Esophagus muscularis mucosa (tissue), 4 donors: ENCODE measurements at regions not wholly inside any gene's neighbourhood (a gene's known extent, or its start where the extent isn't known, plus 50 kb on each side); places are given as distances from the start of the nearest gene placed in this dataset.

Source experiments
- DNase-seq: peaks from one replicate; pipeline ENCODE4 v3.0.0-alpha.2; 2017; ENCODE audit errors: extremely low spot score
- H3K27ac ChIP-seq, 4 donors: fragments of 200-600 bp; sonication (generic); replicated peaks in 1 of 4; 1 replicate in 3 of 4; 2 replicates in 1 of 4; pipeline ENCODE4 v1.5.1; 2016 to 2019; ENCODE audit warnings: mild to moderate bottlenecking in 1 of 4
- H3K27me3 ChIP-seq, 4 donors: fragments of 200-600 bp; sonication (generic); one replicate each; pipeline versions ENCODE4 v1.5.1 to v1.6.0; 2016 to 2019
- H3K36me3 ChIP-seq, 4 donors: fragments of 200-600 bp; sonication (generic); one replicate each; pipeline ENCODE4 v1.5.1; 2016 to 2019
- H3K4me1 ChIP-seq, 4 donors: fragments of 200-600 bp; sonication (generic); one replicate each; pipeline ENCODE4 v1.5.1; 2016 to 2019
- H3K4me3 ChIP-seq, 4 donors: fragments of 200-600 bp; sonication (generic); 1 replicate in 2 of 4; 2 replicates in 2 of 4; pipeline ENCODE4 v1.5.1; 2016 to 2019; ENCODE audit warnings: mild to moderate bottlenecking in 4 of 4, moderate library complexity in 1 of 4
- H3K9me3 ChIP-seq, 4 donors: fragments of 200-600 bp; sonication (generic); 1 replicate in 3 of 4; 2 replicates in 1 of 4; pipeline ENCODE4 v1.5.1; 2016 to 2019
- EP300 ChIP-seq: sonication (generic); formaldehyde crosslinking; IDR thresholded peaks from one replicate; pipeline ENCODE4 v1.6.1; 2017; ENCODE audit warnings: antibody characterized with exemption
- POLR2A ChIP-seq: fragments of 450-650 bp; IDR thresholded peaks from one replicate; pipeline ENCODE4 v1.6.1; 2017; ENCODE audit warnings: antibody characterized with exemption, moderate library complexity, mild to moderate bottlenecking, low read depth
- POLR2AphosphoS5 ChIP-seq, 2 donors: sonication (generic); formaldehyde crosslinking; IDR thresholded peaks; one replicate each; pipeline ENCODE4 v1.6.1; 2017; ENCODE audit warnings: antibody characterized with exemption in 2 of 2
- WGBS: methylation state at CpG from one replicate; pipeline ENCODE4 v1.1.5; 2018; 5-methylcytosine and 5-hydroxymethylcytosine counted together
- intact Hi-C: fragments of 100-400 bp; cut with DNase I; formaldehyde crosslinking; loops from one replicate; pipeline ENCODE4 v1.15.1; 2023
- TF ChIP-seq, protein P1 (sequence below), 3 experiments: fragments of 200-600 bp in 2 of 3; fragments of 450-650 bp in 1 of 3; sonication (generic) in 2 of 3; IDR thresholded peaks; one replicate each; pipeline ENCODE4 v1.5.1; 2017 to 2019; ENCODE audit warnings: antibody characterized with exemption in 3 of 3, mild to moderate bottlenecking in 2 of 3, moderate library complexity in 1 of 3

DNA sequence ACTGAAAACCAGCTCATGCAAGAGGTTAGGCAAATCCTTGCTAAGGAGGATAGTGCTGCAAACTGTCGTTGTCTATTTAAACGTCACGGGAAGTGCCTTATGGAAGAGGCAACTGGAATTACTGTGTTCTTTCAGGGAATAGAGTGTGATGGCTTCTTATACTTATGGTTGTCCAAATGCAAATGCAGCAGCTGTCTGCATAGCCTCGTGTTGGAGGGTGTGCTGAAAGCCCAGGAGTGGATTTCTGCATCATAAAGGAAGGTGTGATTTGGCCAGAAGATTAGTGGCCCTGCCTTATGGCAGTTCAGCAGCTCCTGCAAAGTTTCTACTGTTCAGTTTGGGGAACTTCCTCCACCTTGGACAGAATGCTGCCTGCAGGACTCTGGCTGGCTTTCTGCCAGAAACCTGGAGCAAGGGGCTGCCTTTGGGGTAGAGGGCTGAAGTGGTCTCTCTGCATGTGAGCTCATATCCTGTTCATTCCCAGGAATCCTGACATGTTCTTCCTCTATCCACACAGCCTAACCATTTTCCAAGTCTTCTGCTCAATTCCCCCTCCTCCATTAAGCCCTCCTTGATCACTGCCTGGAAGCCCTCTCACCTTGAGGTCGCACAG lies 321.2 kb upstream of the CXCR4 start:
- intact Hi-C loops = no loop called here
- no peak overlapping the region for H3K4me3 ChIP-seq
- no peaks in the 10 kb centered on the region for H3K9me3 ChIP-seq
- 56% methylated on average over 5 of the region's 5 CpGs for WGBS
- H3K36me3 ChIP-seq = no peaks in the 10 kb centered on the region
- H3K4me1 ChIP-seq = no peaks in the 10 kb centered on the region
- no peak overlapping the region for H3K27ac ChIP-seq
- DNase-seq = no peak
- no peaks in the 10 kb centered on the region for H3K27me3 ChIP-seq
- TF ChIP-seq, protein P1, sequence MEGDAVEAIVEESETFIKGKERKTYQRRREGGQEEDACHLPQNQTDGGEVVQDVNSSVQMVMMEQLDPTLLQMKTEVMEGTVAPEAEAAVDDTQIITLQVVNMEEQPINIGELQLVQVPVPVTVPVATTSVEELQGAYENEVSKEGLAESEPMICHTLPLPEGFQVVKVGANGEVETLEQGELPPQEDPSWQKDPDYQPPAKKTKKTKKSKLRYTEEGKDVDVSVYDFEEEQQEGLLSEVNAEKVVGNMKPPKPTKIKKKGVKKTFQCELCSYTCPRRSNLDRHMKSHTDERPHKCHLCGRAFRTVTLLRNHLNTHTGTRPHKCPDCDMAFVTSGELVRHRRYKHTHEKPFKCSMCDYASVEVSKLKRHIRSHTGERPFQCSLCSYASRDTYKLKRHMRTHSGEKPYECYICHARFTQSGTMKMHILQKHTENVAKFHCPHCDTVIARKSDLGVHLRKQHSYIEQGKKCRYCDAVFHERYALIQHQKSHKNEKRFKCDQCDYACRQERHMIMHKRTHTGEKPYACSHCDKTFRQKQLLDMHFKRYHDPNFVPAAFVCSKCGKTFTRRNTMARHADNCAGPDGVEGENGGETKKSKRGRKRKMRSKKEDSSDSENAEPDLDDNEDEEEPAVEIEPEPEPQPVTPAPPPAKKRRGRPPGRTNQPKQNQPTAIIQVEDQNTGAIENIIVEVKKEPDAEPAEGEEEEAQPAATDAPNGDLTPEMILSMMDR (IDR thresholded peaks at IDR 0.05) = no peak
- TF ChIP-seq POLR2AphosphoS5 (IDR thresholded peaks at IDR 0.05) (no peak), EP300 (no peak), POLR2A (no peak)

DNA sequence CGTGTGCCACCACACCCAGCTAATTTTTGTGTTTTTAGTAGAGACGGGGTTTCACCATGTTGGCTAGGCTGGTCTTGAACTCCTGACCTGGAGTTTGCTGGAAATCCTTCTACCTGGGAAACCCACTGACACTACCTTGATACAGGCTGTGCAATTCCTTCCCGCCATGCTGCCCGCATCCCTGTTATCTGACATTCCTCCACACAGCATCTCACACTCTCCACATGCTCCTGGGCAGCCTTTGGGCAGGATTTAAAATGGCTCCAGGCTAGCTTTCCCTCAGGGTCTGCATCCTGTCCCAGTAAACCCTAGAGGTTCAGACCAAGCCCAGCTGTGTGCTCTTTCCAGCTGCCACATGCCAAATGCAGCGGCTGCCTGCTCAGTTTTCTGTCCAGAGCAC lies 319.5 kb upstream of the CXCR4 start:
- DNase-seq = peak; percentile 80
- no peaks in the 10 kb centered on the region for H3K27me3 ChIP-seq
- H3K27ac ChIP-seq = no peak overlapping the region
- H3K9me3 ChIP-seq = no peaks in the 10 kb centered on the region
- WGBS = 97% methylated on average over 5 of the region's 5 CpGs
- no peak overlapping the region for H3K4me3 ChIP-seq
- no peak for TF ChIP-seq POLR2A
- TF ChIP-seq, protein P1 (IDR thresholded peaks at IDR 0.05) = no peak
- TF ChIP-seq POLR2AphosphoS5 (IDR thresholded peaks at IDR 0.05) = no peak
- TF ChIP-seq EP300 = no peak
- no peaks in the 10 kb centered on the region for H3K4me1 ChIP-seq
- intact Hi-C loops = no loop called here
- H3K36me3 ChIP-seq = no peaks in the 10 kb centered on the region

DNA sequence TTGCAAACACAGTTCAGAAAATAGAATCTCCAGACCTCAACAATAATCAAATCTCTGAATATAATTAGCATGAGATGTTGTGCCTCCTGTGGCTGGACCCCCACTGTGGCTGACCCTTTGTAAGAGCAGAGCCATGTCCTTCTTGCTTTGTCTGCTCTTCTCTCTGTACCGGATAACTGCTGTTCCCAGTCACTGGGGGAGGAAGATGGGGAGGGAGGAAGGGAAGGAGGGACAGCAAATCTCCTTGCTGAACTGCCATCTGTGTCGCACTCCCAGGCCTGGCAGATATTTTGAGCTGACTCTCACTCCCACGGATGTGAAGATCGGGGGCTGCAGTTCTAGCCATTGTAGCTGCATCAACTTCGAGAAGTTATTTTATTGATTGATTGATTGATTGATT lies 319.0 kb upstream of the CXCR4 start:
- intact Hi-C loops = no loop called here
- Histone ChIP-seq H3K27me3 (no peaks in the 10 kb centered on the region), H3K36me3 (no peaks in the 10 kb centered on the region), H3K4me3 (no peak overlapping the region), H3K4me1 (no peaks in the 10 kb centered on the region), H3K27ac (no peak overlapping the region), H3K9me3 (no peaks in the 10 kb centered on the region)
- WGBS = 79% methylated on average over 5 of the region's 5 CpGs
- DNase-seq = peak; percentile 64
- TF ChIP-seq POLR2A = no peak

DNA sequence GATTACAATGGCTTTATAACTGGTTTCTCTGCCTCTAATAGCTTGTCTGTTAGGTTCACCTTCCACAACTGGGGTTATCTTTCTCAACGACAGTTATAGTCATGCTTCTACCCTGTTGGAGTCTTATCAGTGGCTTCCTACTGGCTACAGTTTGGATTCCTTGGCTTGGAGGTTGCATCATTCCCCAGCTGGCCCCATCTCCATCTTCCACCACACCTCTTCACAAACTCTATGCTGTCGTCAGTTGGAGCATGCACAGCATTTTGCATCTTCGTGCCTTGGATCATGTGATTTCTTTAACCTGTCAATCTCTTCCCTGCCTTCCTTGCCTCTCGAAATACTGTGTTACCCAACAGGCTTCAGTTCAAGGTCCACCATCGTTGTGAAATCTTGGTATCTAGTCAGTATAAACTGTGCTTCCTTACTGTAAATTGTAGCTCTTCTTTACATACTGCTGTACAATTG lies 316.3 kb upstream of the CXCR4 start:
- intact Hi-C loops = no loop called here
- TF ChIP-seq, protein P1 (IDR thresholded peaks at IDR 0.05) = no peak
- no peak for TF ChIP-seq EP300
- TF ChIP-seq POLR2AphosphoS5 (IDR thresholded peaks at IDR 0.05) = no peak
- TF ChIP-seq POLR2A = no peak
- peak; percentile 57 for DNase-seq
- H3K4me1 ChIP-seq = no peaks in the 10 kb centered on the region
- H3K9me3 ChIP-seq = no peaks in the 10 kb centered on the region
- no peaks in the 10 kb centered on the region for H3K36me3 ChIP-seq
- no peak overlapping the region for H3K4me3 ChIP-seq
- no peak overlapping the region for H3K27ac ChIP-seq
- no peaks in the 10 kb centered on the region for H3K27me3 ChIP-seq
- 70% methylated on average over 5 of the region's 5 CpGs for WGBS

DNA sequence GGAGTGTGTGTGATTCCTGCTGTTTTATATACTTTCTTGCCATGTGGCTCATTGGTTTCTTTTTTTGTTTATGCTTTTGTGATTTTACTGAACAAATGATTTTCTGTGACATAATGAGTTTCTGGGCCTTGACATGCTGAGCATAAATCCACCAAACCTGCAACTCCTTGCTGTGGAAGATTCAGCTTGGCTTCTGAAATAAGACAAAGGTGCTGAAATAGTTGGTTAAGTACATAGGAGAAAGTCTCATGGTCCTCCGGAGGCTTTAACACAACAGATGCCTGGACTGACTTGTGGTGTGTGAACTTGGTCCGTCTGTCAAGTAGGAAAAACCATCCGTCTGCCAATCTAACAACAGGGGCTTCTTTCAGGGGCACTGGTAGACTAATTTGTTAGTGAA lies 315.3 kb upstream of the CXCR4 start:
- intact Hi-C loops = no loop called here
- H3K27me3 ChIP-seq = no peaks in the 10 kb centered on the region
- TF ChIP-seq POLR2A (no peak), EP300 (no peak), POLR2AphosphoS5 (IDR thresholded peaks at IDR 0.05) (no peak)
- TF ChIP-seq, protein P1 (IDR thresholded peaks at IDR 0.05) = no peak

More for the DNA sequence above, 315.3 kb upstream of the CXCR4 start:
- no peaks in the 10 kb centered on the region for H3K4me1 ChIP-seq
- DNase-seq = peak; percentile 70
- H3K9me3 ChIP-seq = no peaks in the 10 kb centered on the region
- no peak overlapping the region for H3K27ac ChIP-seq
- 90% methylated on average over 3 of the region's 3 CpGs for WGBS
- H3K4me3 ChIP-seq = no peak overlapping the region
- H3K36me3 ChIP-seq = no peaks in the 10 kb centered on the region
